ENCODE measurements at regions not wholly inside any gene's neighbourhood (a gene's known extent, or its start where the extent isn't known, plus 50 kb on each side); places are given as distances from the start of the nearest gene placed in this dataset.

GRCh38 chr13:58455094-58455493 lies 823.5 kb downstream of the PCDH17 start:
- intact Hi-C loops (cut with micrococcal nuclease; ENCODE audit: unreplicated experiment) = no loop called here
- DNase-seq = no peak
- Mint-ChIP-seq H3K9me3 (ENCODE audit: low read depth, unreplicated experiment) (no peaks in the 10 kb centered on the region), H3K4me1 (ENCODE audit: low read depth, unreplicated experiment) (no peaks in the 10 kb centered on the region), H3K36me3 (ENCODE audit: insufficient read depth, unreplicated experiment) (no peaks in the 10 kb centered on the region), H3K27me3 (ENCODE audit: unreplicated experiment) (no peaks in the 10 kb centered on the region), H3K4me3 (ENCODE audit: low read depth, unreplicated experiment) (no peak overlapping the region), H3K27ac (ENCODE audit: unreplicated experiment) (no peak overlapping the region)
- no TSS peak for BruUV-seq (replicated peaks)
- CTCF ChIA-PET = no interaction called here
- TF ChIP-seq, protein P1, sequence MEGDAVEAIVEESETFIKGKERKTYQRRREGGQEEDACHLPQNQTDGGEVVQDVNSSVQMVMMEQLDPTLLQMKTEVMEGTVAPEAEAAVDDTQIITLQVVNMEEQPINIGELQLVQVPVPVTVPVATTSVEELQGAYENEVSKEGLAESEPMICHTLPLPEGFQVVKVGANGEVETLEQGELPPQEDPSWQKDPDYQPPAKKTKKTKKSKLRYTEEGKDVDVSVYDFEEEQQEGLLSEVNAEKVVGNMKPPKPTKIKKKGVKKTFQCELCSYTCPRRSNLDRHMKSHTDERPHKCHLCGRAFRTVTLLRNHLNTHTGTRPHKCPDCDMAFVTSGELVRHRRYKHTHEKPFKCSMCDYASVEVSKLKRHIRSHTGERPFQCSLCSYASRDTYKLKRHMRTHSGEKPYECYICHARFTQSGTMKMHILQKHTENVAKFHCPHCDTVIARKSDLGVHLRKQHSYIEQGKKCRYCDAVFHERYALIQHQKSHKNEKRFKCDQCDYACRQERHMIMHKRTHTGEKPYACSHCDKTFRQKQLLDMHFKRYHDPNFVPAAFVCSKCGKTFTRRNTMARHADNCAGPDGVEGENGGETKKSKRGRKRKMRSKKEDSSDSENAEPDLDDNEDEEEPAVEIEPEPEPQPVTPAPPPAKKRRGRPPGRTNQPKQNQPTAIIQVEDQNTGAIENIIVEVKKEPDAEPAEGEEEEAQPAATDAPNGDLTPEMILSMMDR (IDR thresholded peaks at IDR 0.05; ENCODE audit: unreplicated experiment) = no peak

- H3K4me3 Mint-ChIP-seq (ENCODE audit: low read depth, unreplicated experiment) = no peak overlapping the region
- H3K9me3 Mint-ChIP-seq (ENCODE audit: low read depth, unreplicated experiment) = peaks cover 3% of the 10 kb centered on the region
- H3K27ac Mint-ChIP-seq (ENCODE audit: unreplicated experiment) = no peak overlapping the region
- no peak for DNase-seq
- no peaks in the 10 kb centered on the region for H3K27me3 Mint-ChIP-seq (ENCODE audit: unreplicated experiment)
- TF ChIP-seq, protein P1 (IDR thresholded peaks at IDR 0.05; ENCODE audit: unreplicated experiment) = no peak
- intact Hi-C loops (cut with micrococcal nuclease; ENCODE audit: unreplicated experiment) = no loop called here
- H3K36me3 Mint-ChIP-seq (ENCODE audit: insufficient read depth, unreplicated experiment) = no peaks in the 10 kb centered on the region
- no peaks in the 10 kb centered on the region for H3K4me1 Mint-ChIP-seq (ENCODE audit: low read depth, unreplicated experiment)
- CTCF ChIA-PET = no interaction called here
- no TSS peak for BruUV-seq (replicated peaks)
Observed at GRCh38 chr13:58461217-58461616, 829.7 kb downstream of the PCDH17 start.

DNA sequence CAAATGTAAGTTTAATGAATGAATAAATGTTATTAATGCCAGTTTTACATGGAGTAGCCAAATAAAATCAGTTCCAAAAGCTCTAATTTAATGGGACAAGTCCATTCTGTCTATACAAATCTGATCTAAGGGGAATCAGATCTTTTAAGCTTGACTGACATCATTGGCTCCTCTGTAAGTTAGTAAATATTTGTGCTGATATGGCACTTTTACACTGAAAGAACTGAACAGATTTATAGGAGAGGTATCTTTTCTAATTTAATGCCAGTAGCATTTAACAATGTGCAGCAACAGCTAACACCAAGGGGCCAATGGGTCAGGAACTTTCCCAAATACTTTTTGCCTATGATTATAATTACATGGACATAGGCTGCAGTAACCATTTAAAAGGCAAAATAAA lies 832.3 kb downstream of the PCDH17 start:
- CTCF ChIA-PET = no interaction called here
- intact Hi-C loops (cut with micrococcal nuclease; ENCODE audit: unreplicated experiment) = no loop called here
- H3K27ac Mint-ChIP-seq (ENCODE audit: unreplicated experiment) = no peak overlapping the region
- BruUV-seq (replicated peaks) = no TSS peak
- TF ChIP-seq, protein P1 (IDR thresholded peaks at IDR 0.05; ENCODE audit: unreplicated experiment) = no peak
- no peak for DNase-seq
- H3K9me3 Mint-ChIP-seq (ENCODE audit: low read depth, unreplicated experiment) = peaks cover 5% of the 10 kb centered on the region
- H3K27me3 Mint-ChIP-seq (ENCODE audit: unreplicated experiment) = no peaks in the 10 kb centered on the region
- no peak overlapping the region for H3K4me3 Mint-ChIP-seq (ENCODE audit: low read depth, unreplicated experiment)
- H3K36me3 Mint-ChIP-seq (ENCODE audit: insufficient read depth, unreplicated experiment) = no peaks in the 10 kb centered on the region
- no peaks in the 10 kb centered on the region for H3K4me1 Mint-ChIP-seq (ENCODE audit: low read depth, unreplicated experiment)

DNA sequence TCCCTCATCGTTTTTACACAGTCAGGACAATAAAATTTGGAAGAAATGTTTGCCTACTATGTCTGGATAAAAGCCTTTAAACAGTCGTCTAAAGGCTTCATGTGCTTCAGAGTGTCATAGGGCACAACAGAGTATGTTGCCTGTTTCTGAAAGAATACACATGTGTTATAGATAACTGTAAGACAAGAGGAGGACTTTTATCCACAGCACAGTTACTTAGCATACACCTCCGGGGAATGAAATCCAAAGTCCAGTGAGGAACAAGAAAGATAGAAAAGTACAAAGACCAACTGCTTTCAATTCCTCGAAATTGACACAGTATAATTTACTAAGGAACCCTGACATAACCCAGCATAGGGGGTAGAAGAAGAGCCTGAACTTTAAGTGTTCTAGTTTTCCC lies 835.6 kb downstream of the PCDH17 start:
- no peak for DNase-seq
- Mint-ChIP-seq H3K27ac (ENCODE audit: unreplicated experiment) (no peak overlapping the region), H3K9me3 (ENCODE audit: low read depth, unreplicated experiment) (peaks cover 8% of the 10 kb centered on the region), H3K36me3 (ENCODE audit: insufficient read depth, unreplicated experiment) (no peaks in the 10 kb centered on the region), H3K4me1 (ENCODE audit: low read depth, unreplicated experiment) (no peaks in the 10 kb centered on the region), H3K27me3 (ENCODE audit: unreplicated experiment) (no peaks in the 10 kb centered on the region), H3K4me3 (ENCODE audit: low read depth, unreplicated experiment) (no peak overlapping the region)
- CTCF ChIA-PET = no interaction called here
- no TSS peak for BruUV-seq (replicated peaks)
- intact Hi-C loops (cut with micrococcal nuclease; ENCODE audit: unreplicated experiment) = no loop called here
- TF ChIP-seq, protein P1 (IDR thresholded peaks at IDR 0.05; ENCODE audit: unreplicated experiment) = no peak

DNA sequence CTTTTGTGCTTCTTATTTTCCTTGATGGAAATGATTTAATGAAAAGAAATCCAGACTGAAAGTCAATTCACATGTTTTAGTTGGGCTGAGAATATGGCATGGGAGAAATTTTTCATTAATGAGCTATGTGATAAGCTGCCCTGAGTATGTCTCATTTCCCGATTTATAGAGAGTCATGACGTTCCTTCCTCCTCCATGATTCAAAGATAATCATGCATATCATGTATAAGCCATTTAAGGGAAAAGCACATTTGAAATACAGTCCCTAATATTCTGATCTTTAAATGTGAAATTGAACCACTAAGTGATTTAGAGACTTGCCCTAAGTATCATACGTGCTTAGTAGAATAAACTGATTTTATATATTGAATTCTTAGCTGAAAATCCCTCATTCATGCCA lies 840.9 kb downstream of the PCDH17 start:
- CTCF ChIA-PET = no interaction called here
- Mint-ChIP-seq H3K27me3 (ENCODE audit: unreplicated experiment) (no peaks in the 10 kb centered on the region), H3K27ac (ENCODE audit: unreplicated experiment) (no peak overlapping the region), H3K9me3 (ENCODE audit: low read depth, unreplicated experiment) (peaks cover 5% of the 10 kb centered on the region), H3K4me3 (ENCODE audit: low read depth, unreplicated experiment) (no peak overlapping the region), H3K36me3 (ENCODE audit: insufficient read depth, unreplicated experiment) (no peaks in the 10 kb centered on the region), H3K4me1 (ENCODE audit: low read depth, unreplicated experiment) (no peaks in the 10 kb centered on the region)
- intact Hi-C loops (cut with micrococcal nuclease; ENCODE audit: unreplicated experiment) = no loop called here
- no TSS peak for BruUV-seq (replicated peaks)
- TF ChIP-seq, protein P1 (IDR thresholded peaks at IDR 0.05; ENCODE audit: unreplicated experiment) = no peak
- no peak for DNase-seq
